Activated CD4-positive, alpha-beta T cell treated with anti-CD3 and anti-CD28 coated beads, Interleukin-2, Interleukin-6, amounts not matched to agents 100 ng/mL and 50 ng/mL, durations not matched to agents 16 hours and 8 hours (primary cell): ENCODE measurements at regions not wholly inside any gene's neighbourhood (a gene's known extent, or its start where the extent isn't known, plus 50 kb on each side); places are given as distances from the start of the nearest gene placed in this dataset.
A peak's percentile ranks its signal among the peaks of the same experiment; 100 is the strongest.

Experiments
- DNase-seq: peaks from one replicate; pipeline ENCODE4 v3.0.0-alpha.2; 2020

DNA sequence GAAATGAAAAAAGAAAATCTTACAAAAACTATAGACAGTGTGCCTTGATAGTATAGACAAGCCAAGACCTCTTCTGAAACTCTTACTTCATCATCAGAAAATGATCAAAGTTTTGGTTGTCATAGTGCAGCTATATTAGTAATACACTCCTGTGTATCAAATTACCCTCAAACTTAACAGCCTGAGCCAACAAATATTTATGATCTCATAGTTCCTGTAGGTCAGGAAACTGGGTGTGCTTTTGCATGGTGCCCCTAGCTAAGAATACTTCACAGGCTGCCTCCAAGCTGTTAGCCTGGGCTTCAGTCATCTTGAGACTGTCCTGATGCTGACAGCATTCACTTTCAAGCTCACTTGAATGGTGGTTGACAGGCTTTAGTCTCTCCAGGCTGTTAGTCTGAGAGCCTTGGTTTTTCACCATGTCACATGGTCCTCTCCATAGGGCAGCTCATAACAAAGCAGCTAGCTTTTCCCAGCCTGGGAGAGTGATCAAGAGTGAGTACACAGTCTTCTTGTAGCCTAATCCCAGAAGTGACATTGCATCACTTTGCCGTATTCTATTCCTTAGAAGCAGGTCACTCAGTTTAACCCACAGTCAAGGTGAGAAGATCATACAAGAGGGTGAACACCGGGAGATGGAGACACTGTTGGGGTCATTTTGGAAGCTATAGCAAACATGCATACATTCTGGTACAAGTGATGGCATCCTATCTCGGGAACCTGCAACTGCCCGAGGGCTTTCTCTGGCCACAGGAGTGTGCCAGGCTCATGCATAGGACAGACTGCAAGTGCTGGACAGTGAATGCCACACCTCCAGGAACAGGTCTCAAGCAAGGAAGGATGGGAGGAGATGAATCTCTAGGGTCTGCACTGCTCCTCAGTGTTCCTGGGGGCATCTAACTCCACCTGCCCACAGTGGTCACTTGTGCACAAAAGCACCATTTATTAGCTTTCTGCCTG lies 173.4 kb upstream of the CADPS start:
- DNase-seq: no peak

DNA sequence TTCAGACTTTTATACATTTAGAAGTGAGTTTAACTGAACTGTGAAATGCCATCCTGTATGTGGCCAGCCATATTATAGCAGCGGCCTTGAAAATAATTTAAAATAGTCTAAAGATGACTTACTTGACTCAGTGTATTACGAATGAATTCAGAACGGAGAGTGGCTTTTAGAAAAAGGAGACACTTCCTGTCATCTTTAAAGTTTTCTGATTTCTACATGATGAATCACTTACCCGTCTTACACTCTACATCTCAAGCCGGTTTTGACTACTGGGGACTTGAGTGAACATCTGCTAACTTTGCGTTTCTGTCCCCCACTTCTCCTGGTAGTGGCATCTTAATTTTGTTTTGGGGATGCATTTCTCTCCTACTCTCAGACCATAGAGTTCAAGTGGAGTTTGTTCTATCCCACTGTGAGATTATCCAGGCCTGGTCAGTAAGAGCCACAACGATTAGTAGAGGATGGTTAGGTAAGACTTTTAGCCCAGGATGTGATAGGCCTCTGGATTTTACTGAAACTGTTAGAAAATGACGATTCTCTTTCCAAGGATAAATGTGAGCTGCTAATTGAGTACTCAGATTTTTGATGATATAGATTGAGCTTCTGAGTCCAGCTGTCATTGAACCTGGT lies 175.4 kb upstream of the CADPS start:
- no peak for DNase-seq

DNA sequence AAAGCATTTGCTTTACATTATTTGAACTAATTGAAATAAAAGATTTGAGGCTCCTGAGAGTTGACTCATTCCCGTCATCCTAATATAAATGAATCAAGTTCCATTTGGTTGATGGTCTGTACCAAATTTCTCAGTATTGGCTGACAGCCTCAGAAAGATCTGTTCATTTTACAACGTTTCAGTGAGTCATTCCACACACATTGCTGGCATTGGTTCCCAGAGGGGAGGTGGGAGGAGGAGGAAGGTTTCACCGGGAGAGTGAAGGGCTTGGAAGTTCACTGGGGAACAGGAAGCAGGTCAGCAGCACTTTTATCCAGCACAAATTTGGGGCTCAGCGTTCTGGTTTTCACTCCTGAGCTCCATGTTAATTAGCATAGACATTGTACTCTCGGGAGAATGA lies 176.7 kb upstream of the CADPS start:
- DNase-seq: no peak

DNA sequence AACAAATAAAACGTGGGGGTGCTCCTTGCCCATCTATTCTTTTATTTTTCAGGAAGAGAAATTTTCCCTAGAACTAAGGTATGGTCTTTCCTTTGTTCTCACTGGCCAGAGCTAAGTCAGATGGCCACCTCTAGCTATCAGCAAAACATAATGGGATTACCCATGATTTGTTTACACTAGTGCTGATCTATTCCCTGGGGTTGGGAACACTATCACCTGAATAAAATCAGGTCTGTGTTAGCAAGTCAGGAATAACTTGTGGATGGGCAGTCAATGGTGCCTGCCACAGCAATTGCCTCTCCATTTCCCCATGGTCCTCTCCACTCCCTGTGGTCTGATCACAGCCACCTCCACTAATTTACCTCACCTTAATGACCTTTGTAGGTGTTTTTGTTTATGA lies 181.7 kb upstream of the CADPS start:
- no peak for DNase-seq

DNA sequence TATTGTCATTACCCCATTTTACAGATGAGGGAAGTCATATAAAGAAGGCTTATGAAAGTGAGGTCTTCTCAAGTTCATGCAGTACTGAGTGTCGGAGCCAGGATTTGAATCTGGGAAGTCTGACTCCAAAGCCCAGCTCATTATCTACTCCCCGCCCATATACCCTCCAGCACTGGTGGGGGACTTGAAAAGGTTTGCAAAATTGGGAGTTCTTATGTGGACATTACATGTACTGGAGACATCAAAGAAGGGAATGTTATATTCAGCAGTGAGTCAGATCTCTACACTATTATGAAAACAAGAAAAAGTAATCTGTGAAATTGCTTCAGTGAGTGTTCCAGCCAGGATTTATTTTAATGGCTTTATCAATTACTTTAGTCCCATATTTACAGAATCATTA lies 185.2 kb upstream of the CADPS start:
- no peak for DNase-seq

DNA sequence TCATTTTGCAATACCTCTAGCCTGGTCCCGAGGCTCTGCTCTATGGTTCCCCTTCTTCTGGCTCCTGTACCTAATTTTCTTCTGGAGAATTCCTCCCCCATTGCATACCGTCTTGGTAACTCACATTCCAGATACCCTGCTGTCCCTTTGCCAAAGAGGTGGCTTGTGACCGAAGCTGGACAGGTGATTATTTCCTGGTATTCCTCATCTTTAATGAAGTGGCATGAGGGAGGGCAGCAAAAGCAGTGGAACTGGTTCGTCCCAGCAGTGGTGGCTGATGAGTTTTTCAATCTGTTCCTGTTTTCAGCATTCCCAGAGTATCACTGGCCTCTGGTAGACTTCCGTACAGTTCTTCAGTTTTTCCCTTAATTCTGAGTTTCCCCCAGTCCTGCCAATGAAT lies 186.2 kb upstream of the CADPS start:
- DNase-seq: no peak

DNA sequence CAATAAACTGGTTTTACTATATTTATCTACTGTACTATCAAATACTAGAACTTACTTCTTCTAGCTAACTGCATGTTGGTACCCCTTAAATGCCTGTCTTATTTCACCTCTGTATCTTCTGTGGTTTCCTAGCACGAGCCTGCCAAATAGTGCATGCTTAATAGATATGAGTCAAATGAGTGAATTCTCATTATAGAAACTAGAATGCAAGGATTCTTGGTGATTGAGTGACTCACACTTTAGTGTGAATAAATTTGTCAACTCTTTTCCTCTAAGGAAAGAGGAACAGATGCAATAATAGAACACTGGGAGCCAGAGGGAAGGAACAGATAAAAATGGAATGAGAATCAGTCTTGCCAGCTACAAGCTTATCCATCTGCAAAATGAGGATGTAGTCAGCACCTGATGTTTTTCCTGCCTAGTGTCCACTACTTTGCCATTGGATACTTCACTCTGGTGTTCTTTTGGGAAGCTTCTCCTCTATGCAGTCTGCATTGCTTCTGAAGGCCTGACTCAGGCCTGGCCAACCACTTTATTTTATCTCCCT lies 189.1 kb upstream of the CADPS start:
- DNase-seq: no peak

DNA sequence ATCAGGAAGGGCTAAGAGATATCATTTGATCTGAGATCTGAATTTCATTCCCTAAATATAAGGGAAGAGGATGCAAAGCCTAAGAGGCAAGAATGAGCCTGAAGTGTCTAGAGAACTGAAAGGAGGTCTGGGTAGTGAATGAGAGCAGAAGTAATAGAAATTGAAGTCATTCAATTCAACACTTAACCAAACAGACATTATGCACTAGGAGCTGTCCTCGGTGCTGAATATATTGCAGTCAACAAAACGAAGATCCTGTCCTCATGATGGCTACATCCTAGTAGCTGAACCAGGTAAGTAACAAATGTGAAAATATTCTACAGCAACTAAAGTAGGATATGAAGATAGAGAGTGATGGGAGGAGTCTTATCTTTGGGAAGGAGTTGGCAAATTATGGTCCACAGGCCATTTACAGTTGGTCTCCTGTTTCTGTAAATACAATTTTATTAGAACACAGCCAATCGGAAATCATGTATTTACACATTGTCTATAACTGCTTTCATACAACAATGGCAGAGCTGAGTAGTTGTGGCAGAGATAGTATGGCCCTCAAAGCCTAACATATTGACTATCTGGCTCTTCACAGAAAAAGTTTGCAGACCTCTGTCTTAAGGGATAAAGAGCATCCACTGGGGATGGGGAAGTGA lies 192.9 kb upstream of the CADPS start:
- DNase-seq: peak; percentile 11

DNA sequence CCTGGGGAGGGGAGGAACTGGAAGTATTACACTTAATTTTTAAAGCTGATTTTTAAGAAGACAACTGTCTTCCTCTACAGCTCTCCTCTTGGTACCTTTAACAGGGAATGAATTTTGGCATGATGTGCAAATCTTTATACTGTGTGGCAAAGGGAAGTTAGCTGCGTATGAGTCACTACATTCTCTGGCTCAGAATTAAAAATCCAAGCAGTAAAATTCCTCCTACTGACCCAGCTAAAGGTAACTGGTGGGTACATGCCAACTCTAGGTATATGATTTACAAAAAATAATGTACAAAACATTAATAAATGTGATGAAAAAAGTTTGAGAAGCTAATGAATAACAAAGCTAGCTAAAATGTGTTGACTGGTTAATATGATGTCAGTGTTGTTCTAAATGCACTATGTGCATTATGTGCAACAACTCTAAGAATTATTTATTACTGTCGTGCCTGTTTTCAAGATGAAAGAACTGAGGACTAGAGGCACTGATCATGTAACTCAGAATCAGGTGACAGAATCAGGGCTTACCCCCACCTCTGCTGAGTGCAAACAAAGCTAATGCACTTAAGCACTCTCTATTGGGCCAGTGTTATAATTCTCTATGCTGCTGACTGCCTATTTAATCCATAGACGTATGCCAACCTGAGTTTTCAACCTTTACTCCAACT lies 194.7 kb upstream of the CADPS start:
- no peak for DNase-seq

DNA sequence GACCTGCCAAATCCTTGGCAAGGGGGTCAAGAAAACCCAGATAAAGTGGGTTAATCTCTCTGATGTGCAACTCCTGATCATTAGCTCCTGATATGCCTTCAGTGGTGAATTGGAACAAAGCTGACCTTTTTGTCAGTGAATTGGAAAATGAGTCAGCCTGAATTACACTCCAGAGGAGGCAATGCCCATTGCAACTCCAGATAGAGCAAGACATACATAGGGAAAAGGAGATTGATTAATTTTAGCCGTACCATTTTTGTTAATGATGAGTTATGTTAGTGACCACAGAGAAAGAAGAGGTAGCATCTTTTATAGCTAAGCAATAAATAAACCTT lies 195.2 kb upstream of the CADPS start:
- DNase-seq: no peak

DNA sequence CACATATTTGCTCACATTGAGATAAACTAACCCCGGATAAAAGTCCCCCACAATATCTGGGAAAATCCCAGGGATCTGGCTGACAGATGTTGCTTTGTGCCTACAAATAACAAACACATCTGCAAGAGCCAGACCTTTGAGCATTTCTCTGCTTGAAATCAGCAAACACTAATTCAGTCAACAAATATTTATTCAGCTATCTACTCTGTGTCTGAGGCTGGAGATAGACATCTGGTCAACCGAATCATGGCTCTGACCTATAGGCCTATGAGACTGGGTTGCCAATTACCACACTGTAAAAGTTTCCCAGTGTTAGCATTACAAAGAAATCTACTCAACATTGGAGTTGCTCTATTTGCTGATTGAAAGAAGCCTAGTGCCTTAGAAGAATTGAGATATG lies 201.1 kb upstream of the CADPS start:
- no peak for DNase-seq

DNA sequence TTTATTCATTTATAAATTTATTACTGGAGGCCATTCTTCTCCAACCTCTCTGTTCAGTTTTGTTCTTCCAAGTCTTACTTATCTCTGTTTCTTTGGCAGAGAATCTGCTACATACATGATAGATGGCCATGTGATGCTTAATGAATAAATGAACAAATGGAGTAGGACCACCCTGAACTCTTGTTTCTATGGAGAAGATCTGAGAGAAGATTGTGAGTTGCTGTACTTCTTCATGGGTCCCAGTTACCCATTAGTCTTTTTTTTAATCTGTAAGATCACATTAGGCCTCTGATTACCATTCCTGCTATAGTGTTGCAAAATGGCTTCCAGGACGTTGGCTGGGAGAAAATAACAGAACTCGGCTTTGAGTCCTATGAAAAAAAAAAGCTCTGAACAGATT lies 191.9 kb upstream of the SYNPR start:
- no peak for DNase-seq

DNA sequence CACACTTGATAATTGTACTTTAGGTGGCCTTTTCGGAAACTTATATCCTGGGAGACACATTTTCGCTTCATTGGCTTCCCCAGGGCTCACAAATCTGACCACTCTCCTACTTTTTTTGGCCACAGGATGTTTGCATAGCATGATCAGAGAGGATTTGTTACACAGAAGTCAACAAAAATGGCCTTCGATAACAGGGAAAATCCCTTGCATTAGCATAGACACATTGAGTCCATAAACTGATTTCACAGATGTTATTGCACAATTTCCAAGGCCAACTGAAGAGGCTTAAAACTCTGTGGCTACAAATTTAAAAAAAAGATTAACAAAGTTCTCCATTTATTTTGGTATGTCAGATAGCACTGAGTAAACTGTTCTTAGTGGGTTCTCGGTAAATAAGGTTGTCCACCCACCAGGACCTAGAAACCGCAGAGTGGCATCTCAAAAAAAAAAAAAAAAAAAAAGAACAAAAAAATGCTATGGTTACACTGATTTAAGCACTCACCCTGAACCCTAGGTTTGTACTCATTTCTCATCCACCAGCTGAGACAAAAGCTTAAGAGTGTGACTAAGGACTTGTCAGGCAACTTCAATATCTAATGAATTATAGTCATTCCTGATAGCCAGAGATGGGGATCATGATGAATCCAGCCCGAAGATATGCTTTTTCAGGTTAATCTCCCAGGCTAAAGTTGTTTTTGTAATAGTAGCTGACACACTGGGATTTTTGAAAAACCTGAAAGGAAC lies 188.9 kb upstream of the SYNPR start:
- DNase-seq: no peak

DNA sequence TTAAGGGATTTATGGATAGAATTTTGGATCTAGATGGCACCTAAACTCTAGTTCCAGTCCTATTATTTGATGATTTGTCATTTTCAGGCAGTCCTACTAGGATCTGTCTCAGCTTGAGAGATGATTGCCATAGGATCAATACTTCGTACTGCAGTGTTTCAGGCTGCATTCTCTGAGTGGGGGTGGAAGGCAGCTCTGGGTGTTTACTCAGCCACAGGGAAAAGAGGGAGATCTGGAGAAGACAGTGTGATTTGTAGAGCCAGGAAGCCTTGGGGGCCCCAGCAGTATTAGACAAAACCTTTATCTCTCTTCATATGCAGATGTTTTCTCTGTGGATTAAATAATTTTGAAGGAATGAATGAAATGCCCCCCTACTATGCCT lies 188.4 kb upstream of the SYNPR start:
- no peak for DNase-seq

DNA sequence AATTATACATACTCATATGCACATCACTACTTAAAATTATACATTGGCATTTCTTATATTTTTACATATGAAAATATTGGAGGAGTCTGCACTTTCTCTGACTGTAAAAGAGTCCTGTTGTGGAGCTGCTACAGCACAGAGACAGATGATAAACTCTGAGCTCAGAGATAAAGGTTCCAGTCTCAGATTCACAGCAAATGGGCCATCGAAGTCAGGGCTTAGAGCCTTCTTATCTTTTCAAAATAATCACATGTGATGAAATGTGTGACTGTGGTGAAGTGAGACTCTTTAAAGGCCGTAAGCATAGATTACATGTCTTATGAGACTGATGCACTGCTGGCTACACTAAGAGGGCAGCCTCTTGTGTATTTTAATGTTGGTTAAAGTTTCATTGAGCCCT lies 187.5 kb upstream of the SYNPR start:
- DNase-seq: no peak

DNA sequence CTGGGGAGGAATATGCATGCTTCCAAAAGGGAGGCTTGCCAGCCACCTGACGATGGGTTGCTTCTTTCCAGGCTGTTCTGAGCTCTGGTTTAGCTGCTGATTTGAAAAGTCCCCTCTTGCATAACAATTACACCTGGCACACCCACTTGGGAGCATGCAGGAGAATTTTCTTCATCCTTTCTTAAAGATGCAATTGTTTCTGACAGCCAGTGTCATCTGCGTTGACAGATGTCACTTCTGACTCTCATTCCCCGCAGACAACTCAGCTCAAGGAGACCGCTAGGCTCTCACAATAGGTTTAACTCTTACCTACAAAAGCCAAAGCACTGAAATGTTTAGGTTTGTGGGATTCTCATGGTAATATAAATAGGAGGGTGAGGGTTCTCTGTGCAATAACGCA lies 185.6 kb upstream of the SYNPR start:
- DNase-seq: no peak

DNA sequence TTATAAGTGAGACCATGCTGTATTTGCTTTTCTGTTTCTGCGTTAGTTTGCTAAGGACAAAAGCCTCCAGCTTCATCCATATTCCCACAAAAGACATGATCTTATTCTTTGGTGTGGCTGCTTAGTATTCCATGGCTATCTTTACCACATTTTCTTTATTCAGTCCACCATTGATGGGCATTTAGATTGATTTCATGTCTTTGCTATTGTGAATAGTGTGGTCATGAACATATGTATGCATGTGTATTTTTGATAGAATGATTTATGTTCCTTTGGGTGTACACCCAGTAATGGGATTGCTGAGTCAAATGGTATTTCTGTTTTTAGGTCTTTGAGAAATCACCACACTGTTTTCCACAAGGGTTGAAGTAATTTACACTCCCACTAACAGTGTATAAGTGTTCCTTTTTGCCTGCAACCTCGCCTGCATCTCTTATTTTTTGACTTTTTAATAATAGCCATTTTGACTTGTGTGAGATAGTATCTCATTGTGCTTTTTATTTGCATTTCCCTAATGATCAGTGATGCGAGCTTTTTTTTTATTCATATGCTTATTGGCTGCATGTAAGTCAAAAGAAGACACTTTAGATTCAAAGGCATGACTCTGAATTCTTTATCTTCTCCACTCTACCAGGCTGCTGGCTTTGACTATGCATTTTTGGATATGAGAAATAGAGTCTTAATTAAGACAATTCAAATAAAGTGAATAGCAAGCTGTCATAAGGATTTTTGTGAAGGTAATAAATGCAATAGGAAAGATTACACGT lies 183.3 kb upstream of the SYNPR start:
- no peak for DNase-seq

DNA sequence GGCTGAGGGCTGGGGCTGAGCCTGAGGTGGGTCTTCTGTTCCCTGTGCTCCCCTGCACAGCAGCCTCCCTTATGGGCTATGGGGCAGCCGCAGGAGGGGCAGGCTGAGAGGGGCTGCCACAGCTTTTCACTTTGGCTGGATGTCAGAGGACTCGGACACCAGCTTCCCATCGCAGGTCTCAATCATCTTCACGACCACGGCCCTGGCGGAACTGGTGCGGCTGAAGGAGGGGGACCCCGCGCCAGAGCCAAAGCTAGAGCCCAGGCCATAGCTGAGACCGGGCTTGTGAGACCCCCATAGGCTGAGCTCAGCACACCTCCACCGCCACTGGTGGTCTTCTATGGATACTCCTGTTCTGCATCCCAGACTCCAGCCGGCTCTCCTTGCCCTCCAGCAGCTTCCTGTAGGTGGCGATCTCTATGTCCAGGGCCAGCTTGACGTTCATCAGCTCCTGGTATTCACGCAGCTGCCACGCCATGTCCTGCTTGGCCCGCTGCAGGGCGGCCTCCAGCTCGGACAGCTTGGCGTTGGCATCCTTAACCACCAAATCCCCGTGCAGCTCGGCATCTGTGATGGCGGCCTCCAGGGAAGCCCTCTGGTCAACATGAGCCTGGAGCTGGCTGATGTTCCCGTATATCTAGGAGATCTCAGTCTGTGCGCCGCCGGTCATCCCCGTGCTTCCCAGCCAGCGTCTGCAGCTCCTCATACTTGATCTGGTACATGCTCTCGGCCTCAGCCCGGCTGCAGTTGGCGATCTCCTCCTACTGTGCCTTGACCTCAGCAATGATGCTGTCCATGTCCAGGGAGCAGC lies 181.7 kb upstream of the SYNPR start:
- DNase-seq: no peak

DNA sequence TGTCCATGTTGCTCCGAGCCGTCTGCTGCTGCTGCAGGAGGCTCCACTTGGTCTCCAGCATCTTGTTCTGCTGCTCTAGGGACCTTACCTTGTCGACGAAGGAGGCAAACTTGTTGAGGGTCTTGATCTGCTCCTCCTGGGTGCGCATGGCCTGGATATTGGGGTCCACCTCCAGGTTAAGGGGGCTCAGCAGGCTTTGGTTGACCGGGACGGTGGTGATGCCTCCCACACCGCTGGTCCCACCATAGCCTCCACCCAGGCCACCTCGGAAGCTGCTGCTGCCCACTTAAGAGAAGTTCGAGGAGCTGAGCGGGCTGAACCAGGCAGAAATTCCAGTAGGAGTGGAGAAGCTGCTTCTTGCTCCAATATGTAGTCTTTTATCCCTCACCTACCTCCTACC lies 180.7 kb upstream of the SYNPR start:
- DNase-seq: no peak

DNA sequence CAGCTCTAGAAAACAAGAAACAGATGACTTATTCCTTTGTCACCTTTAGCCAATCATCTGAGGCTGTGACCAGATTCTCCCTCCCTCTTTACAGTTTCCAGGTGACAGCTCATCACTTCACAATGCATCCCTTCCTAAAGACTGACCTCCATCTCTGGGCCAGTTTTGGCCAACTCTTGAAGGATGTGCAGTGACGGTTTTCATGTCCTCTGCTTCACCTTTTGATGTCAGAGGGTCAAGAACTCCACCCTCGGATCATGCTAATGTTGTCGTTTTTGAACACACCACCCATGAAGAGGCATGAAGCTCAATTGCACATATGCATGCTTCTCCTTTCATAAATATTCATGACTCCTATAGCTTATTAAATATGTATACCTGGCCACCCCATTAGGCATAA lies 161.2 kb upstream of the SYNPR start:
- DNase-seq: no peak

DNA sequence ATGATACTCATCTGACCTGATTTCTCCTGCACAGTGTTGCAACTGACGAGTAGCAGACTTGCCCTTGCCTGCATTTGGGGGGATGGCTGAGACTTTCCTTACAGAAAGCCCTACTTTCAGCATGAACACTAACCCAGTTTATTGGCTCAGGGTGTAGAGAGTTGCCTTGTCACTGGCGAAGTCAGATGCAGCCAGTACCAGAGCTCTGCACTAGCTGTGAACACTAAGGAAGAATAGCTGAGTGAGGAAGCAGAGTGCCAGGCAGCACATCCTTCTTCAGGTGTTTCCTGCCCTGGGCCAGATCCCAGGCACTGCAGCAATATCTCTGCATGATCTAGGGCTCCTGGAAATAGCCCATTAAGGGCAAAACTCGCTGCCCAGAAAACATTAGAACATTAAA lies 154.0 kb upstream of the SYNPR start:
- no peak for DNase-seq
